HepG2 (cell line): ENCODE measurements at regions not wholly inside any gene's neighbourhood (a gene's known extent, or its start where the extent isn't known, plus 50 kb on each side); places are given as distances from the start of the nearest gene placed in this dataset.

Source experiments
- ZNF552 ChIP-seq: sonication (generic); formaldehyde crosslinking; IDR thresholded peaks from 2 replicates; pipeline ENCODE4 v1.9.0; 2022; ENCODE audit warnings: missing genetic modification reagents, mild to moderate bottlenecking, borderline replicate concordance
- TF ChIP-seq, protein P1 (sequence below): sonication (generic); formaldehyde crosslinking; IDR thresholded peaks from 2 replicates; pipeline ENCODE4 v1.5.0; 2020; ENCODE audit warnings: mild to moderate bottlenecking, missing genetic modification reagents, borderline replicate concordance
- TF ChIP-seq, protein P2 (sequence below): sonication (generic); formaldehyde crosslinking; IDR thresholded peaks from 2 replicates; pipeline ENCODE4 v1.9.0; 2022; ENCODE audit warnings: missing genetic modification reagents, mild to moderate bottlenecking, borderline replicate concordance
- TF ChIP-seq, protein P3 (sequence below): sonication (generic); formaldehyde crosslinking; IDR thresholded peaks from 2 replicates; pipeline ENCODE4 v1.5.0; 2020; ENCODE audit warnings: mild to moderate bottlenecking, missing genetic modification reagents
- TF ChIP-seq, protein P4 (sequence below): IDR thresholded peaks from 2 replicates; pipeline ENCODE4 v1.6.1; 2016

DNA sequence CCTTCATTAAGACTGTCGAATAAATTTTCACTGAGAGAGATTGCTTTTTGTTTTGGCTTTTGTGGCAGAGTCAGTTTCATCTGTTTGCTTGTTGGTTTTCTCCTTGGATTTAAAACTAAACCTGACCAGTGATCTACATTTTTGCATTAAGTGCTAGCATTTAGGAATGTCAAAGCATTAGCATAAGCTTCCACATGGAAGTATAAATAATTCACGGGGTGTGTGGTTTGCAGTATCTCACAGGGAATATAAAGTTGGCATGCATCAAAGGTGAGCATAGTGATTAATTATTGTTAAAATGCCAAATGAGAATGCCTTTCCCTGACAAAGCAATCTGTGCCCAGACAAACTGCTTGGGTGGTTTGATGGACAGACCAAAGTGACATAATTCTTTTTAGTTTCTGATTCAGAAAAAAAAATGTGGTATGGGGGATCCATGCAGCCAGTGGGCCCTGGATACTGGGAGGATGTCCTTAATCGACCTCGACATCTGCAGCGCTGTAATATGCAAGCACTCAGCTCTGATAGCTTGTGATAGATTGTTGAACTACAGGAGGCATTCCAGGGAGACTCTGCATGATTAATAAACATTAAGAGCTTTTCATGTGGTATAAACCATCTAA, 339.3 kb upstream of the POM121L12 start (continued):
- TF ChIP-seq, protein P1, sequence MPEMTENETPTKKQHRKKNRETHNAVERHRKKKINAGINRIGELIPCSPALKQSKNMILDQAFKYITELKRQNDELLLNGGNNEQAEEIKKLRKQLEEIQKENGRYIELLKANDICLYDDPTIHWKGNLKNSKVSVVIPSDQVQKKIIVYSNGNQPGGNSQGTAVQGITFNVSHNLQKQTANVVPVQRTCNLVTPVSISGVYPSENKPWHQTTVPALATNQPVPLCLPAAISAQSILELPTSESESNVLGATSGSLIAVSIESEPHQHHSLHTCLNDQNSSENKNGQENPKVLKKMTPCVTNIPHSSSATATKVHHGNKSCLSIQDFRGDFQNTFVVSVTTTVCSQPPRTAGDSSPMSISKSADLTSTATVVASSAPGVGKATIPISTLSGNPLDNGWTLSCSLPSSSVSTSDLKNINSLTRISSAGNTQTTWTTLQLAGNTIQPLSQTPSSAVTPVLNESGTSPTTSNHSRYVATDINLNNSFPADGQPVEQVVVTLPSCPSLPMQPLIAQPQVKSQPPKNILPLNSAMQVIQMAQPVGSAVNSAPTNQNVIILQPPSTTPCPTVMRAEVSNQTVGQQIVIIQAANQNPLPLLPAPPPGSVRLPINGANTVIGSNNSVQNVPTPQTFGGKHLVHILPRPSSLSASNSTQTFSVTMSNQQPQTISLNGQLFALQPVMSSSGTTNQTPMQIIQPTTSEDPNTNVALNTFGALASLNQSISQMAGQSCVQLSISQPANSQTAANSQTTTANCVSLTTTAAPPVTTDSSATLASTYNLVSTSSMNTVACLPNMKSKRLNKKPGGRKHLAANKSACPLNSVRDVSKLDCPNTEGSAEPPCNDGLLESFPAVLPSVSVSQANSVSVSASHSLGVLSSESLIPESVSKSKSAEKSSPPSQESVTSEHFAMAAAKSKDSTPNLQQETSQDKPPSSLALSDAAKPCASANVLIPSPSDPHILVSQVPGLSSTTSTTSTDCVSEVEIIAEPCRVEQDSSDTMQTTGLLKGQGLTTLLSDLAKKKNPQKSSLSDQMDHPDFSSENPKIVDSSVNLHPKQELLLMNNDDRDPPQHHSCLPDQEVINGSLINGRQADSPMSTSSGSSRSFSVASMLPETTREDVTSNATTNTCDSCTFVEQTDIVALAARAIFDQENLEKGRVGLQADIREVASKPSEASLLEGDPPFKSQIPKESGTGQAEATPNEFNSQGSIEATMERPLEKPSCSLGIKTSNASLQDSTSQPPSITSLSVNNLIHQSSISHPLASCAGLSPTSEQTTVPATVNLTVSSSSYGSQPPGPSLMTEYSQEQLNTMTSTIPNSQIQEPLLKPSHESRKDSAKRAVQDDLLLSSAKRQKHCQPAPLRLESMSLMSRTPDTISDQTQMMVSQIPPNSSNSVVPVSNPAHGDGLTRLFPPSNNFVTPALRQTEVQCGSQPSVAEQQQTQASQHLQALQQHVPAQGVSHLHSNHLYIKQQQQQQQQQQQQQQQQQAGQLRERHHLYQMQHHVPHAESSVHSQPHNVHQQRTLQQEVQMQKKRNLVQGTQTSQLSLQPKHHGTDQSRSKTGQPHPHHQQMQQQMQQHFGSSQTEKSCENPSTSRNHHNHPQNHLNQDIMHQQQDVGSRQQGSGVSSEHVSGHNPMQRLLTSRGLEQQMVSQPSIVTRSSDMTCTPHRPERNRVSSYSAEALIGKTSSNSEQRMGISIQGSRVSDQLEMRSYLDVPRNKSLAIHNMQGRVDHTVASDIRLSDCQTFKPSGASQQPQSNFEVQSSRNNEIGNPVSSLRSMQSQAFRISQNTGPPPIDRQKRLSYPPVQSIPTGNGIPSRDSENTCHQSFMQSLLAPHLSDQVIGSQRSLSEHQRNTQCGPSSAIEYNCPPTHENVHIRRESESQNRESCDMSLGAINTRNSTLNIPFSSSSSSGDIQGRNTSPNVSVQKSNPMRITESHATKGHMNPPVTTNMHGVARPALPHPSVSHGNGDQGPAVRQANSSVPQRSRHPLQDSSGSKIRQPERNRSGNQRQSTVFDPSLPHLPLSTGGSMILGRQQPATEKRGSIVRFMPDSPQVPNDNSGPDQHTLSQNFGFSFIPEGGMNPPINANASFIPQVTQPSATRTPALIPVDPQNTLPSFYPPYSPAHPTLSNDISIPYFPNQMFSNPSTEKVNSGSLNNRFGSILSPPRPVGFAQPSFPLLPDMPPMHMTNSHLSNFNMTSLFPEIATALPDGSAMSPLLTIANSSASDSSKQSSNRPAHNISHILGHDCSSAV (CRISPR knock-in tag) = no peak
- TF ChIP-seq, protein P2, sequence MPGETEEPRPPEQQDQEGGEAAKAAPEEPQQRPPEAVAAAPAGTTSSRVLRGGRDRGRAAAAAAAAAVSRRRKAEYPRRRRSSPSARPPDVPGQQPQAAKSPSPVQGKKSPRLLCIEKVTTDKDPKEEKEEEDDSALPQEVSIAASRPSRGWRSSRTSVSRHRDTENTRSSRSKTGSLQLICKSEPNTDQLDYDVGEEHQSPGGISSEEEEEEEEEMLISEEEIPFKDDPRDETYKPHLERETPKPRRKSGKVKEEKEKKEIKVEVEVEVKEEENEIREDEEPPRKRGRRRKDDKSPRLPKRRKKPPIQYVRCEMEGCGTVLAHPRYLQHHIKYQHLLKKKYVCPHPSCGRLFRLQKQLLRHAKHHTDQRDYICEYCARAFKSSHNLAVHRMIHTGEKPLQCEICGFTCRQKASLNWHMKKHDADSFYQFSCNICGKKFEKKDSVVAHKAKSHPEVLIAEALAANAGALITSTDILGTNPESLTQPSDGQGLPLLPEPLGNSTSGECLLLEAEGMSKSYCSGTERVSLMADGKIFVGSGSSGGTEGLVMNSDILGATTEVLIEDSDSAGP (CRISPR knock-in tag) = no peak
- no peak for TF ChIP-seq ZNF552 (CRISPR knock-in tag)
- TF ChIP-seq, protein P3, sequence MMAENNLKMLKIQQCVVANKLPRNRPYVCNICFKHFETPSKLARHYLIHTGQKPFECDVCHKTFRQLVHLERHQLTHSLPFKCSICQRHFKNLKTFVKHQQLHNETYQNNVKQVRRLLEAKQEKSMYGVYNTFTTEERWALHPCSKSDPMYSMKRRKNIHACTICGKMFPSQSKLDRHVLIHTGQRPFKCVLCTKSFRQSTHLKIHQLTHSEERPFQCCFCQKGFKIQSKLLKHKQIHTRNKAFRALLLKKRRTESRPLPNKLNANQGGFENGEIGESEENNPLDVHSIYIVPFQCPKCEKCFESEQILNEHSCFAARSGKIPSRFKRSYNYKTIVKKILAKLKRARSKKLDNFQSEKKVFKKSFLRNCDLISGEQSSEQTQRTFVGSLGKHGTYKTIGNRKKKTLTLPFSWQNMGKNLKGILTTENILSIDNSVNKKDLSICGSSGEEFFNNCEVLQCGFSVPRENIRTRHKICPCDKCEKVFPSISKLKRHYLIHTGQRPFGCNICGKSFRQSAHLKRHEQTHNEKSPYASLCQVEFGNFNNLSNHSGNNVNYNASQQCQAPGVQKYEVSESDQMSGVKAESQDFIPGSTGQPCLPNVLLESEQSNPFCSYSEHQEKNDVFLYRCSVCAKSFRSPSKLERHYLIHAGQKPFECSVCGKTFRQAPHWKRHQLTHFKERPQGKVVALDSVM (CRISPR knock-in tag) = no peak
- TF ChIP-seq, protein P4, sequence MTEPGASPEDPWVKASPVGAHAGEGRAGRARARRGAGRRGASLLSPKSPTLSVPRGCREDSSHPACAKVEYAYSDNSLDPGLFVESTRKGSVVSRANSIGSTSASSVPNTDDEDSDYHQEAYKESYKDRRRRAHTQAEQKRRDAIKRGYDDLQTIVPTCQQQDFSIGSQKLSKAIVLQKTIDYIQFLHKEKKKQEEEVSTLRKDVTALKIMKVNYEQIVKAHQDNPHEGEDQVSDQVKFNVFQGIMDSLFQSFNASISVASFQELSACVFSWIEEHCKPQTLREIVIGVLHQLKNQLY = no peak
